Esophagus squamous epithelium (tissue), 5 donors: ENCODE measurements at regions not wholly inside any gene's neighbourhood (a gene's known extent, or its start where the extent isn't known, plus 50 kb on each side); places are given as distances from the start of the nearest gene placed in this dataset.
A peak's percentile ranks its signal among the peaks of the same experiment; 100 is the strongest.

Source experiments
- DNase-seq: peaks from one replicate; lab custom pipeline; 2025; lab: John Stamatoyannopoulos, UW
- H3K27ac ChIP-seq, 4 donors: fragments of 200-600 bp; sonication (generic); one replicate each; pipeline ENCODE4 v1.5.1; 2016 to 2019; ENCODE audit warnings: mild to moderate bottlenecking in 1 of 4
- H3K27me3 ChIP-seq, 4 donors: fragments of 200-600 bp; sonication (generic); 1 replicate in 3 of 4; 2 replicates in 1 of 4; pipeline versions ENCODE4 v1.5.1 to v1.6.0; 2017 to 2021; ENCODE audit warnings: antibody characterized with exemption in 1 of 4
- H3K36me3 ChIP-seq, 3 donors: fragments of 200-600 bp; sonication (generic); one replicate each; pipeline ENCODE4 v1.5.1; 2016 to 2019
- H3K4me1 ChIP-seq, 3 donors: fragments of 200-600 bp; sonication (generic); one replicate each; pipeline ENCODE4 v1.5.1; 2017 to 2019
- H3K4me3 ChIP-seq, 4 donors: fragments of 200-600 bp; sonication (generic); 1 replicate in 3 of 4; 2 replicates in 1 of 4; pipeline ENCODE4 v1.5.1; 2016 to 2019; ENCODE audit warnings: mild to moderate bottlenecking in 2 of 4, moderate library complexity in 1 of 4
- H3K9me3 ChIP-seq, 3 donors: fragments of 200-600 bp; sonication (generic); one replicate each; pipeline ENCODE4 v1.5.1; 2016 to 2019
- CTCF ChIP-seq, 6 experiments: fragments of 450-650 bp in 4 of 6; fragments of 200-600 bp in 2 of 6; sonication (generic) in 2 of 6; IDR thresholded peaks; one replicate each; pipeline ENCODE4 v1.5.1; 2016 to 2019; ENCODE audit warnings: antibody characterized with exemption in 6 of 6, mild to moderate bottlenecking in 4 of 6, moderate library complexity in 4 of 6
- POLR2A ChIP-seq, 4 donors: fragments of 450-650 bp; IDR thresholded peaks; one replicate each; pipeline ENCODE4 v1.6.1; 2017; ENCODE audit warnings: antibody characterized with exemption in 4 of 4, mild to moderate bottlenecking in 4 of 4, moderate library complexity in 3 of 4
- WGBS, 2 donors: methylation state at CpG; one replicate each; pipeline ENCODE4 v1.1.5; 2018; 5-methylcytosine and 5-hydroxymethylcytosine counted together
- intact Hi-C: fragments of 100-400 bp; cut with DNase I; formaldehyde crosslinking; loops from one replicate; pipeline ENCODE4 v1.15.0; 2022
- donor health status: DM: yes; HTN: yes; CAD: no.

DNA sequence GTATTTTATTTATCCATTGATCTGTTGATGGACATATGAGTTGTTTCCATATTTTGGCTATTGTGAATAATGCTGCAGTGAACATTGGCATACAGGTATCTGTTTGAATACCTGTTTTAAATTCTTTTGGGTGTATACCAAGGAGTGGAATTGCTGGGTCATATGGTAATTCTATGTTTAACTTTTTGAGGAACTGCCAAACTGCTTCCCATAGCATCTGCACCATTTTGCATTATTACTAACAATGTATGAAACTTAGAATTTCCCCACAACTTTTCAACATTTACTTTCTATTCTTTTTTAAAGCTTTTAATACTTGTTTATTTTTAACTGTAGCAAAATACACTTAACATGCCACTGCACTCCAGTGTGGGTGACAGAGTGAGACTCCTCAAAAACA lies 57.0 kb upstream of the MSN start:
- TF ChIP-seq POLR2A (IDR thresholded peaks at IDR 0.05) (no peak), CTCF (IDR thresholded peaks at IDR 0.05) (no peak)
- Histone ChIP-seq H3K9me3 (no peaks in the 10 kb centered on the region), H3K27ac (no peak overlapping the region), H3K4me1 (peaks cover 0 to 27% (median 9%) of the 10 kb centered on the region in 3 donors), H3K27me3 (no peaks in the 10 kb centered on the region), H3K4me3 (no peak overlapping the region), H3K36me3 (no peaks in the 10 kb centered on the region)
- intact Hi-C loops: no loop called here
- no peak for DNase-seq

- H3K27me3 ChIP-seq: no peaks in the 10 kb centered on the region
- DNase-seq: no peak
- H3K4me1 ChIP-seq: peaks cover 0 to 27% (median 9%) of the 10 kb centered on the region in 3 donors
- no peak overlapping the region for H3K4me3 ChIP-seq
- H3K9me3 ChIP-seq: no peaks in the 10 kb centered on the region
- intact Hi-C loops: no loop called here
- no peak for TF ChIP-seq CTCF (IDR thresholded peaks at IDR 0.05)
- no peak for TF ChIP-seq POLR2A (IDR thresholded peaks at IDR 0.05)
- 33 to 37% methylated on average over 3 of the region's 3 CpGs for WGBS, 2 donors
- no peak overlapping the region for H3K27ac ChIP-seq
- H3K36me3 ChIP-seq: no peaks in the 10 kb centered on the region
These were observed 57.4 kb upstream of the MSN start for GRCh38 chrX:65610040-65610439.

- no peak overlapping the region for H3K4me3 ChIP-seq
- no peaks in the 10 kb centered on the region for H3K36me3 ChIP-seq
- no peak for DNase-seq
- no peaks in the 10 kb centered on the region for H3K9me3 ChIP-seq
- H3K27ac ChIP-seq: peak overlapping the region in 2 of 4 donors; percentile 17 to 28
- 67 to 73% methylated on average over 1 to 4 of the region's 4 CpGs for WGBS, 2 donors
- peaks cover 0 to 27% (median 9%) of the 10 kb centered on the region in 3 donors for H3K4me1 ChIP-seq
- no peak for TF ChIP-seq POLR2A (IDR thresholded peaks at IDR 0.05)
- no peak for TF ChIP-seq CTCF (IDR thresholded peaks at IDR 0.05)
- intact Hi-C loops: no loop called here
- H3K27me3 ChIP-seq: no peaks in the 10 kb centered on the region
These were observed 58.2 kb upstream of the MSN start for GRCh38 chrX:65609237-65609636.

DNA sequence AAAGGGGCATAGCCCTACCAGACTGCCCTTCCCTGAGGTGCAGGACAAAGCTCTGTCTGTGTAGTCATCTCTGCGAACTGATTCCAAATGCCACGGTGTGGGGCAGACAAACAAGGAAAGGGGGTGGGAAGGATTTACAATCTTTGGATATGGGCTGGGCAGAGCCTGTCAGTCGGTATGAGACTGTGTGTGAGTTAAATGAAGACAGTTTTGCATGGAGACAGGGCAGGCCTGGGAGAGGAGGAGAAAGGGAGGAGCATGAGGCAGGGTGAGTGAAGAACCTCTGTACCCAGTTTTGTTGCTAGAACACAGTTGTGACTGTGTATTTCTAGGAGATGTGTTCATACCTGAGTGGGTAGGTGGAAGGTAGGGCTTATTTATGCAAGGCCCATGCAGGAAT lies 59.4 kb upstream of the MSN start:
- WGBS, 2 donors: 23 to 54% methylated on average over 3 of the region's 3 CpGs
- Histone ChIP-seq H3K27me3 (no peaks in the 10 kb centered on the region), H3K4me1 (peaks cover 0 to 27% (median 9%) of the 10 kb centered on the region in 3 donors), H3K36me3 (no peaks in the 10 kb centered on the region), H3K27ac (no peak overlapping the region), H3K9me3 (no peaks in the 10 kb centered on the region), H3K4me3 (no peak overlapping the region)
- no peak for TF ChIP-seq CTCF (IDR thresholded peaks at IDR 0.05)
- TF ChIP-seq POLR2A (IDR thresholded peaks at IDR 0.05): no peak
- intact Hi-C loops: no loop called here
- no peak for DNase-seq

GRCh38 chrX:65607070-65607742 lies 60.2 kb upstream of the MSN start:
- intact Hi-C loops: no loop called here
- no peaks in the 10 kb centered on the region for H3K27me3 ChIP-seq
- TF ChIP-seq CTCF (IDR thresholded peaks at IDR 0.05): no peak
- no peak for TF ChIP-seq POLR2A (IDR thresholded peaks at IDR 0.05)
- DNase-seq: no peak
- WGBS, 2 donors: 16 to 54% methylated on average over 3 of the region's 3 CpGs
- H3K36me3 ChIP-seq: no peaks in the 10 kb centered on the region
- no peak overlapping the region for H3K27ac ChIP-seq
- H3K4me1 ChIP-seq: peaks cover 0 to 34% (median 12%) of the 10 kb centered on the region in 3 donors
- no peak overlapping the region for H3K4me3 ChIP-seq
- H3K9me3 ChIP-seq: no peaks in the 10 kb centered on the region
